HG03045 (cell line): ENCODE measurements at regions not wholly inside any gene's neighbourhood (a gene's known extent, or its start where the extent isn't known, plus 50 kb on each side); places are given as distances from the start of the nearest gene placed in this dataset.
"Not testable (repeated sequence)": the region's sequence is repeated elsewhere in the genome, so short reads cannot be mapped to it uniquely, and the experiment has no call there.

Experiments used
- ATAC-seq: cut with Tn5 transposase; IDR thresholded peaks from one replicate; pipeline ENCODE4 v1.9.1; 2021; ENCODE audit warnings: mild to moderate bottlenecking, moderate library complexity; ENCODE audit not compliant: unreplicated experiment

- ATAC-seq, result no peak
These were observed 165.0 kb downstream of the SPIN4 start for GRCh38 chrX:63186137-63186536.

GRCh38 chrX:63179852-63180251, 171.3 kb downstream of the SPIN4 start:
- ATAC-seq, result not testable (repeated sequence)

- not testable (repeated sequence) for ATAC-seq
These were observed 174.6 kb downstream of the SPIN4 start for GRCh38 chrX:63176578-63176977.

GRCh38 chrX:63173841-63174718, 177.1 kb downstream of the SPIN4 start:
- not testable (repeated sequence) for ATAC-seq

- not testable (repeated sequence) for ATAC-seq
These were observed 181.7 kb downstream of the SPIN4 start for GRCh38 chrX:63169416-63169815.

- not testable (repeated sequence) for ATAC-seq
These were observed 182.2 kb downstream of the SPIN4 start for GRCh38 chrX:63168949-63169348.

- not testable (repeated sequence) for ATAC-seq
These were observed 184.1 kb downstream of the SPIN4 start for GRCh38 chrX:63167002-63167401.

- ATAC-seq, result not testable (repeated sequence)
These were observed 190.1 kb downstream of the SPIN4 start for GRCh38 chrX:63160994-63161393.

- not testable (repeated sequence) for ATAC-seq
These were observed 190.8 kb downstream of the SPIN4 start for GRCh38 chrX:63160340-63160739.

- ATAC-seq, result not testable (repeated sequence)
These were observed 205.6 kb downstream of the SPIN4 start for GRCh38 chrX:63145526-63145925.

- ATAC-seq, result not testable (repeated sequence)
These were observed 208.5 kb downstream of the SPIN4 start for GRCh38 chrX:63142588-63142987.

GRCh38 chrX:63135859-63136258, 215.3 kb downstream of the SPIN4 start:
- not testable (repeated sequence) for ATAC-seq

- no peak for ATAC-seq
These were observed 222.6 kb downstream of the SPIN4 start for GRCh38 chrX:63128509-63128908.

GRCh38 chrX:63115196-63115595, 235.9 kb downstream of the SPIN4 start:
- ATAC-seq, result no peak

- ATAC-seq, result no peak
These were observed 249.1 kb downstream of the SPIN4 start for GRCh38 chrX:63101879-63102620.

GRCh38 chrX:63058204-63058603, 292.9 kb downstream of the SPIN4 start:
- no peak for ATAC-seq

GRCh38 chrX:63050225-63050624, 300.9 kb downstream of the SPIN4 start:
- no peak for ATAC-seq

- ATAC-seq, result no peak
These were observed 318.3 kb downstream of the SPIN4 start for GRCh38 chrX:63032811-63033210.

GRCh38 chrX:63013549-63013948, 337.6 kb downstream of the SPIN4 start:
- no peak for ATAC-seq

GRCh38 chrX:63012574-63012973, 338.6 kb downstream of the SPIN4 start:
- no peak for ATAC-seq

- ATAC-seq, result not testable (repeated sequence)
These were observed 350.9 kb downstream of the SPIN4 start for GRCh38 chrX:63000196-63000595.
